GM12872 (cell line): ENCODE measurements at regions not wholly inside any gene's neighbourhood (a gene's known extent, or its start where the extent isn't known, plus 50 kb on each side); places are given as distances from the start of the nearest gene placed in this dataset.

ENCODE experiments used
- CTCF ChIP-seq: IDR thresholded peaks from 3 replicates; pipeline ENCODE4 v1.5.1; 2011; ENCODE audit warnings: low read depth, mild to moderate bottlenecking, low read length, moderate library complexity; ENCODE audit not compliant: insufficient read depth

DNA sequence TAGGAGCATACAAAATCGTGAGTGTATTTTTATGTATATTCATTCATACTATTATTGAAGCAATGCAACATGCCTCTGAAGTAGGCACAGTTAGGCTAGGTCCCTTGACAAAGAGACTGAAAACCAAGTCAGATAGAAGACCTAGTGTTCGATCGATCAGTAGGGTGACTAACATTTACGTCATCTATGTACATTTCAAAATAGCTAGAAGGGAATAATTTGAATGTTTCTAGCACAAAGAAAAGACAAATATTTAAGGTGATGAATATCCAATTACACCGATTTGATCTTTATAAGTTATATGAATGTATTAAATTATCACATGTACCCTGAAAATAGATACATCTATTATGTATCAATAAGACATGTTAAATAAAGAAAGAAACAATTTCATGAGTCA, 610.1 kb downstream of the TOX3 start:
- no peak for TF ChIP-seq CTCF

GRCh38 chr16:51932317-51932716, 614.6 kb downstream of the TOX3 start:
- TF ChIP-seq CTCF = no peak

DNA sequence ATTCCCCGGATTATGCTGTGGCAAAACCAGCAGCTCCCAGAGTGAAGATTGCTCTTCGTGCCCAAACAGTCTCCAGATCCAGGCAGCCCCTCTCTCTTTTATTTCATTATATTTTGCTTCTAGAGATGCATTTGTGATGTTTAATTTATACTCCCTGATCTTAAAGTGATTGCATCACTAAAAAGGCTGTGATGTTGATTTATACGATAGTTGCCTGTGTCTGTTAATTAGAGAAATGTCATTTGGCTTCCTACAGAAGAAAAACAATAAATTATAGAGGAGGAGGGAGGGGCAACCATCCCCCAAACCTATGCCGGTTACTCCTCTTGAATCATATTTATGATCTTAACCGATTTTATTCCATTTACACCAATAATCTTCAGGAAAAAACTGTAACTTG, 615.3 kb downstream of the TOX3 start:
- no peak for TF ChIP-seq CTCF

DNA sequence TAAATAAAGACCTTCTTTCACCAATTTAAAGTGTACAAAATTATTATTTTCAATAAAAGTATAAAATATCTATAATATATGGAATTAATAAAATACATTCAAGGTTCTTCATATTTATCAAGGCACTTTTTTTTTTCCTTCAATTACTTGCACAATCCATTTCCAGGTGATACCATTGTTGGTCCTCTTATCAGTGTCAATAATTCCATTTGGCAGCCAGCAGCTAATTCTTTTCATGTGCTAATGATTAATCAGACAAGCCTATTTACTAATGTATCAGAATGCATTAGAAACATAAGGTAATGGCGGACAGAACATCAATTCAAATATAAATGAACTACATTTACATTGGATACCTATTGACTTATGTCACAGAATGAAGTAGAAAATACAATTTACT, 622.2 kb downstream of the TOX3 start:
- TF ChIP-seq CTCF = no peak

DNA sequence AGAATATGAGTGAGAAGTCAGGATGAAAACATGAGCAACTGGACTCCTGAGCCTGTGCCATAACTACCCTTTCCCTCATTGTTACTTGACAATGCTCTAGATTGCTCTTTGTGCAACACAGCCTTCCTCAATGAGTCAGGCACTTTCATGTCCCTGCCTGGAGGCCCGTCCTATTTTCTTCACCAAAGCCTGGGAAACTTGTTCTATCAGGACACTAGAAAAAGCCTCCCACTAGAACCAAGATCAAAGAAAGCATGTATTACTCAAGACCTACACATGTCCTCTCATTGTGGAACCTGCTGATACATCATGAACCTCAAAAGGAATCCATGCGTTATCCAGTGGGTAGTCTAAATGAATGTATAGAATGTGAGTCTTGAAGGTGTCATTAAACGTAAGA, 624.5 kb downstream of the TOX3 start:
- no peak for TF ChIP-seq CTCF

DNA sequence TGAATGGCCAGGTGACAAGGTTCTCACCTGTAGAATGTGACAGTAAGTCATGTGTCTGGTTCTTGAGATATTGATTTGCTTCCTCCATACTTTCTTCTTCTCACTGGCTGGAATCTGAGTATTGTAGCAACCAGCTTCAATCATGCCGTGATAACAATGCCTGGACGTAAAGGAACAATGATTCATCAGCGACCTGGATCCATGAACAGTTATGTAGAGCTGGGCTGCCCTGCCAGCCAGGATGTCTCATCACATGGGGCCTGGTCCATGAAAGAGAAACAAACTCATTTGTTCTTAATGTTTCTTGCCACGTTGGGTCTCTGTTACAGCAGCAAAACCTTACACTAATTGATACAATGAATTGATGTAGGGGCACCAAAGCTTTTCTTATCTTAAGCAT, 627.2 kb downstream of the TOX3 start:
- TF ChIP-seq CTCF = no peak

DNA sequence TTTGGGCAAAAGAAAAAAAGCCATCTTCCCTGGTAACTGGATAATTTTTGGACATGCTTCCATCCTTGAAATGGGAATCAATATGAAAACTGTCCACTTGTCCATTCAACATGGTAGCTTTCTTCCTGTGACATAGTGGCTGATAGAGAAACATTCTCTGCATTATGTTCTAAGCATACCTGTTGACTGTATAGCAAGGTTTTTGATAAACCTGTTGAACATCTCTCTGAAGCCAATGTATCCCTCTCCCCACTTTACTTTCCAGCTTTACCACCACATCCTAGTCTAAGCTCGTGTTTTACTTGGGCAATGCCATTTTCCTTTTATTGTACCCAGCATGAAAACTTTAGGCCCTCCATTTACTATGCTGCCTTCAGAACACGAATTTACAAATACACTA, 630.1 kb downstream of the TOX3 start:
- TF ChIP-seq CTCF = no peak

DNA sequence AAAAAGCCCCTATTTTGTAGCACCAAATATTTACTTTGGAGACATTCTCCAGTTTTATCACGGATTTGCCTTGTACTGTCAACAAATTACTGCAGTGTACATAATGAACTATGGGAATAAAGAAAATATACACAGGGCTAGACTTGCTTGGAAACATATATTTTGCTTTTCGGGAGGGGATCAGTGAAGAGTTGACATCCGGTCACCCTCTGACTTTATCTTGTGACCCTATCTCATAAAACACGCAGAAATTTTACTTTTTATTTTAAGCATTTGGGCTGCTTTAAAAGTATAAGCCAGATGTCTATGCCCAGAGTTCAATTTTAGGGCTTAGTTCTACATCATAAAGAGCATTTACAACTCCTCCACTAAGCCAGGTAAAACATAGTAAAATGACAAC, 630.7 kb downstream of the TOX3 start:
- no peak for TF ChIP-seq CTCF
